ENCODE measurements at regions not wholly inside any gene's neighbourhood (a gene's known extent, or its start where the extent isn't known, plus 50 kb on each side); places are given as distances from the start of the nearest gene placed in this dataset.

GRCh38 chr15:60076582-60077276 lies 72.6 kb downstream of the FOXB1 start:
- H3K4me1 ChIP-seq (ENCODE audit: control insufficient read depth, insufficient read depth, low read length, poor library complexity, severe bottlenecking), result no peaks in the 10 kb centered on the region
- DNase-seq, result no peak
- H3K9me3 ChIP-seq (ENCODE audit: control insufficient read depth, low read length), result no peaks in the 10 kb centered on the region
- no peaks in the 10 kb centered on the region for H3K27me3 ChIP-seq (replicated peaks; ENCODE audit: control insufficient read depth, insufficient read depth, low read length, poor library complexity, severe bottlenecking)
- H3K27ac ChIP-seq (ENCODE audit: insufficient read depth, low read length, poor library complexity, severe bottlenecking), result no peak overlapping the region
- no peaks in the 10 kb centered on the region for H3K36me3 ChIP-seq (ENCODE audit: control insufficient read depth, insufficient read depth, low read length)
- no peak overlapping the region for H3K4me3 ChIP-seq (ENCODE audit: insufficient read depth, low read depth, low read length, poor library complexity, severe bottlenecking)

- no peaks in the 10 kb centered on the region for H3K9me3 ChIP-seq (ENCODE audit: control insufficient read depth, low read length)
- H3K27me3 ChIP-seq (replicated peaks; ENCODE audit: control insufficient read depth, insufficient read depth, low read length, poor library complexity, severe bottlenecking), result no peaks in the 10 kb centered on the region
- no peak overlapping the region for H3K4me3 ChIP-seq (ENCODE audit: insufficient read depth, low read depth, low read length, poor library complexity, severe bottlenecking)
- no peaks in the 10 kb centered on the region for H3K36me3 ChIP-seq (ENCODE audit: control insufficient read depth, insufficient read depth, low read length)
- H3K4me1 ChIP-seq (ENCODE audit: control insufficient read depth, insufficient read depth, low read length, poor library complexity, severe bottlenecking), result no peaks in the 10 kb centered on the region
- no peak overlapping the region for H3K27ac ChIP-seq (ENCODE audit: insufficient read depth, low read length, poor library complexity, severe bottlenecking)
- DNase-seq, result no peak
These were observed 73.7 kb downstream of the FOXB1 start for GRCh38 chr15:60077581-60078359.

DNA sequence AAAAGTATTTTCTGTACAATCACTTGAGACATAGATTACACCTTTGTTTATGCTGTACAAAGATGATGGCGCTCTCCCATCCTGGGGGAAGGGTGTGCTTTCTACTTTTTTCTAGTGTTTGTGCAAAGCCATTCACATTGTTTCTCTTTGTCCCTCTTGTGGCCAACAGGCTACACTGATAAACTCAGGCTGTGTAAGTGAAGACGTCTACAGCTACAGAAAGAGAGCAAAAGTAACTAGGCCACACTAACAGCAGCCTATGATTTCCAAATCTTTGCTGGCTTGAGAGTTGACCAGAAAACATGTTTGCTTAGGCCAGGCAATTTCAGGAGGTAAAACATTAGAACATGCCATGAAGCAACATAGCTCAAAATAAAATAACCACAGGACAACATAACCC lies 75.1 kb downstream of the FOXB1 start:
- Histone ChIP-seq H3K27me3 (replicated peaks; ENCODE audit: control insufficient read depth, insufficient read depth, low read length, poor library complexity, severe bottlenecking) (no peaks in the 10 kb centered on the region), H3K4me3 (ENCODE audit: insufficient read depth, low read depth, low read length, poor library complexity, severe bottlenecking) (no peak overlapping the region), H3K36me3 (ENCODE audit: control insufficient read depth, insufficient read depth, low read length) (no peaks in the 10 kb centered on the region), H3K27ac (ENCODE audit: insufficient read depth, low read length, poor library complexity, severe bottlenecking) (no peak overlapping the region), H3K4me1 (ENCODE audit: control insufficient read depth, insufficient read depth, low read length, poor library complexity, severe bottlenecking) (no peaks in the 10 kb centered on the region), H3K9me3 (ENCODE audit: control insufficient read depth, low read length) (no peaks in the 10 kb centered on the region)
- DNase-seq, result no peak

DNA sequence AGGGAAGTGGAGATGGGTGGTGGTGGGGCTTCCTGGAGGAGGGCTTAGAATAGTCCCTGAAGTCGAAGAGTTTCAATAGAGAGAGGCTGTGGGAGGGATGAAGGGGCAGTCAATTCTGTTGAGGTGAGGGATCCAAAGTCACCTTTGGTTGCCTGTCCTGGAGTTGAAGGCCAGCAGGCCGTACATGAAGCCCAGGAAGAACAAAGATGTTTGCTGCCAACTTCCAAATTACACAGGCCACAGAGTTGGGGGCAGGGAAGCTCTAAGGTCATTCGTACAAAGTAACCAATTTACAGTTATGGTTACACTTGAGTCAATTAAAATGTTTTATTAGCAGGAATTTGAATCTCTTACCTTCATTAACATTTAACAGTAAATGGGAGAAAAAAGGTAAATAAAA lies 77.9 kb downstream of the FOXB1 start:
- no peaks in the 10 kb centered on the region for H3K9me3 ChIP-seq (ENCODE audit: control insufficient read depth, low read length)
- no peak overlapping the region for H3K27ac ChIP-seq (ENCODE audit: insufficient read depth, low read length, poor library complexity, severe bottlenecking)
- H3K27me3 ChIP-seq (replicated peaks; ENCODE audit: control insufficient read depth, insufficient read depth, low read length, poor library complexity, severe bottlenecking), result no peaks in the 10 kb centered on the region
- H3K4me3 ChIP-seq (ENCODE audit: insufficient read depth, low read depth, low read length, poor library complexity, severe bottlenecking), result no peak overlapping the region
- DNase-seq, result no peak
- H3K4me1 ChIP-seq (ENCODE audit: control insufficient read depth, insufficient read depth, low read length, poor library complexity, severe bottlenecking), result no peaks in the 10 kb centered on the region
- no peaks in the 10 kb centered on the region for H3K36me3 ChIP-seq (ENCODE audit: control insufficient read depth, insufficient read depth, low read length)

DNA sequence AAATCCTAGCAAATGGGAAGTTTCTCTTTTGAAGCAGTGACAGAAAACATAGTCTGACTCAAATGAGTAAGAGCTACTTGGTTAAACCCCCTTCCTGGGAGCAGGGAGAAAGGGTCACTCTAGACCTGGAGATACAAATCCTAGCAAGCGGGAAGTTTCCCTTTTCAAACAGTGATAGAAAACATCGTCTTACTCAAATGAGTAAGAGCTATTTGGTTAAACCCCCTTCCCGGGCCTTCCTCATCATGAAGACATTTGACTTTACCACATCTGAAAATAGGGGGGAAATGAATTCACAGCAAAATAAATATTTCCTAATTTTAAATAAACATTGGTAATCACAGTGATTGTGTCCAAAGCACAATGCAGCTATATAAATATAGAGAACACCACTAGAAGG lies 79.2 kb downstream of the FOXB1 start:
- no peak overlapping the region for H3K4me3 ChIP-seq (ENCODE audit: insufficient read depth, low read depth, low read length, poor library complexity, severe bottlenecking)
- no peaks in the 10 kb centered on the region for H3K36me3 ChIP-seq (ENCODE audit: control insufficient read depth, insufficient read depth, low read length)
- H3K27ac ChIP-seq (ENCODE audit: insufficient read depth, low read length, poor library complexity, severe bottlenecking), result no peak overlapping the region
- H3K27me3 ChIP-seq (replicated peaks; ENCODE audit: control insufficient read depth, insufficient read depth, low read length, poor library complexity, severe bottlenecking), result no peaks in the 10 kb centered on the region
- H3K4me1 ChIP-seq (ENCODE audit: control insufficient read depth, insufficient read depth, low read length, poor library complexity, severe bottlenecking), result no peaks in the 10 kb centered on the region
- no peak for DNase-seq
- H3K9me3 ChIP-seq (ENCODE audit: control insufficient read depth, low read length), result no peaks in the 10 kb centered on the region

- no peak for DNase-seq
- Histone ChIP-seq H3K4me3 (ENCODE audit: insufficient read depth, low read depth, low read length, poor library complexity, severe bottlenecking) (no peak overlapping the region), H3K4me1 (ENCODE audit: control insufficient read depth, insufficient read depth, low read length, poor library complexity, severe bottlenecking) (no peaks in the 10 kb centered on the region), H3K27ac (ENCODE audit: insufficient read depth, low read length, poor library complexity, severe bottlenecking) (no peak overlapping the region), H3K9me3 (ENCODE audit: control insufficient read depth, low read length) (no peaks in the 10 kb centered on the region), H3K36me3 (ENCODE audit: control insufficient read depth, insufficient read depth, low read length) (no peaks in the 10 kb centered on the region), H3K27me3 (replicated peaks; ENCODE audit: control insufficient read depth, insufficient read depth, low read length, poor library complexity, severe bottlenecking) (no peaks in the 10 kb centered on the region)
These were observed 82.7 kb downstream of the FOXB1 start for GRCh38 chr15:60086681-60087429.

DNA sequence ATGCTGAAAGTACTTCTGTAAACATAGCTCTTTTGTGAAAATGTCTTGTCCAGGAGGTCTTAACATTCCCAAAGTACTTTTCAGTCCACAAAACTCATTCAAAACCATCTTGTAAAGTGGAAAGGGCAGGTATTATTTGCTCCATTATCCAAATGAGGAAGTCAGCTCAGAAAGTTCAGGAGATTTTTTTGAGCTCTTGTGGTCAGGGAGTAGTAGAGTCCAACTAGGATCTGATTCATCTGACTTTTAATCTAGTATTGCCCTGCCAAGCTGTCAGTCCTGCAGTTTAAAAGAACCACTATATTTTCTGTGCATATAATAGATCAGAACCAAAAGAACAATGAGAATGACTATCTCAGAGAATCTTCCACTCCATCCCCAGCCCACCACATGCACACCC lies 83.5 kb downstream of the FOXB1 start:
- H3K27ac ChIP-seq (ENCODE audit: insufficient read depth, low read length, poor library complexity, severe bottlenecking), result no peak overlapping the region
- no peaks in the 10 kb centered on the region for H3K27me3 ChIP-seq (replicated peaks; ENCODE audit: control insufficient read depth, insufficient read depth, low read length, poor library complexity, severe bottlenecking)
- DNase-seq, result no peak
- no peaks in the 10 kb centered on the region for H3K4me1 ChIP-seq (ENCODE audit: control insufficient read depth, insufficient read depth, low read length, poor library complexity, severe bottlenecking)
- no peaks in the 10 kb centered on the region for H3K36me3 ChIP-seq (ENCODE audit: control insufficient read depth, insufficient read depth, low read length)
- no peak overlapping the region for H3K4me3 ChIP-seq (ENCODE audit: insufficient read depth, low read depth, low read length, poor library complexity, severe bottlenecking)
- no peaks in the 10 kb centered on the region for H3K9me3 ChIP-seq (ENCODE audit: control insufficient read depth, low read length)

GRCh38 chr15:60090747-60091146 lies 86.6 kb downstream of the FOXB1 start:
- Histone ChIP-seq H3K4me3 (ENCODE audit: insufficient read depth, low read depth, low read length, poor library complexity, severe bottlenecking) (no peak overlapping the region), H3K27ac (ENCODE audit: insufficient read depth, low read length, poor library complexity, severe bottlenecking) (no peak overlapping the region), H3K36me3 (ENCODE audit: control insufficient read depth, insufficient read depth, low read length) (no peaks in the 10 kb centered on the region), H3K27me3 (replicated peaks; ENCODE audit: control insufficient read depth, insufficient read depth, low read length, poor library complexity, severe bottlenecking) (no peaks in the 10 kb centered on the region), H3K4me1 (ENCODE audit: control insufficient read depth, insufficient read depth, low read length, poor library complexity, severe bottlenecking) (no peaks in the 10 kb centered on the region), H3K9me3 (ENCODE audit: control insufficient read depth, low read length) (no peaks in the 10 kb centered on the region)
- DNase-seq, result no peak

- H3K4me3 ChIP-seq (ENCODE audit: insufficient read depth, low read depth, low read length, poor library complexity, severe bottlenecking), result no peak overlapping the region
- H3K4me1 ChIP-seq (ENCODE audit: control insufficient read depth, insufficient read depth, low read length, poor library complexity, severe bottlenecking), result no peaks in the 10 kb centered on the region
- no peak for DNase-seq
- H3K36me3 ChIP-seq (ENCODE audit: control insufficient read depth, insufficient read depth, low read length), result no peaks in the 10 kb centered on the region
- H3K9me3 ChIP-seq (ENCODE audit: control insufficient read depth, low read length), result no peaks in the 10 kb centered on the region
- H3K27me3 ChIP-seq (replicated peaks; ENCODE audit: control insufficient read depth, insufficient read depth, low read length, poor library complexity, severe bottlenecking), result no peaks in the 10 kb centered on the region
- H3K27ac ChIP-seq (ENCODE audit: insufficient read depth, low read length, poor library complexity, severe bottlenecking), result no peak overlapping the region
These were observed 87.0 kb downstream of the FOXB1 start for GRCh38 chr15:60091157-60091556.

DNA sequence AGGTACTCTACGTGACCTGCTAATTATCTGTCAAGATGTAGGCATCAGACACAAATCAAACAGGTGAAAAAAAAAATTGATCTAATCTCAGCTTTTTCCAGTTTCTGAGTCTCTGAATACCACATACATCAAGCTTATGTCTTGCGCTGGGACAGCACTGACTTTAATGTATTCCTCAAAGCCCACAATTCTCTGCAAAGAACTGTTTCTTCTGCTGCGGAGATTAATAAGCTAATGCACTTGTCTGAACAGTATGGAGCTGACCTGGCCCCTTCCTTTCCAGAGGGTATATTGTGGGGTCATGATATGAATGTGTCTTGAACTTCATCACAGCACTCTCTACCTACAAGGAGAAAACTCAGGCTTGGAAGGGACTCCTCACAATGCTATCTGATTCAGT lies 87.8 kb downstream of the FOXB1 start:
- Histone ChIP-seq H3K9me3 (ENCODE audit: control insufficient read depth, low read length) (no peaks in the 10 kb centered on the region), H3K27me3 (replicated peaks; ENCODE audit: control insufficient read depth, insufficient read depth, low read length, poor library complexity, severe bottlenecking) (no peaks in the 10 kb centered on the region), H3K4me1 (ENCODE audit: control insufficient read depth, insufficient read depth, low read length, poor library complexity, severe bottlenecking) (no peaks in the 10 kb centered on the region), H3K36me3 (ENCODE audit: control insufficient read depth, insufficient read depth, low read length) (no peaks in the 10 kb centered on the region), H3K4me3 (ENCODE audit: insufficient read depth, low read depth, low read length, poor library complexity, severe bottlenecking) (no peak overlapping the region), H3K27ac (ENCODE audit: insufficient read depth, low read length, poor library complexity, severe bottlenecking) (no peak overlapping the region)
- no peak for DNase-seq

Measured in effector memory CD4-positive, alpha-beta T cell (primary cell).